ENCODE measurements at regions not wholly inside any gene's neighbourhood (a gene's known extent, or its start where the extent isn't known, plus 50 kb on each side); places are given as distances from the start of the nearest gene placed in this dataset.
A peak's percentile ranks its signal among the peaks of the same experiment; 100 is the strongest.

- TF ChIP-seq DMBX1 (CRISPR knock-in tag; IDR thresholded peaks at IDR 0.05; ENCODE audit: borderline replicate concordance) (0 out of 2 replicates have a peak, but pooled peaks have one; percentile 56), FOS (IDR thresholded peaks at IDR 0.05; ENCODE audit: extremely low read depth, insufficient read length) (no peak), ARID1B (IDR thresholded peaks at IDR 0.05) (peak; percentile 80), HDAC8 (tag; IDR thresholded peaks at IDR 0.05) (no peak), GTF3C2 (IDR thresholded peaks at IDR 0.05; ENCODE audit: borderline replicate concordance, extremely low read depth, insufficient read length) (no peak), CBFA2T3 (IDR thresholded peaks at IDR 0.05) (peak; percentile 80), C11orf30 (IDR thresholded peaks at IDR 0.05; ENCODE audit: low read depth) (no peak), POU5F1 (IDR thresholded peaks at IDR 0.05; ENCODE audit: borderline replicate concordance, low read depth, low read length, partially characterized antibody) (no peak), MECOM (CRISPR knock-in tag; IDR thresholded peaks at IDR 0.05) (no peak), ZNF507 (tag; conservative IDR thresholded peaks at IDR 0.05) (no peak), KAT2B (IDR thresholded peaks at IDR 0.05; ENCODE audit: low read depth, low read length) (no peak), ZBTB5 (IDR thresholded peaks at IDR 0.05) (no peak), SMARCA4 (IDR thresholded peaks at IDR 0.05) (peak; percentile 33; the same call in 1 of the 2 replicates), PCBP1 (IDR thresholded peaks at IDR 0.05; ENCODE audit: low read depth, low read length, poor library complexity, severe bottlenecking) (no peak), CHAMP1 (IDR thresholded peaks at IDR 0.05) (no peak), ZNF639 (CRISPR knock-in tag; conservative IDR thresholded peaks at IDR 0.05 in 1 of 2, IDR thresholded peaks at IDR 0.05 in 1 of 2) (no peak), YY1 (IDR thresholded peaks at IDR 0.05; ENCODE audit: borderline replicate concordance in 1 of 3, control insufficient read depth in 1 of 3, extremely low read depth in 1 of 3, insufficient read depth in 3 of 3, insufficient read length in 1 of 3, insufficient replicate concordance in 2 of 3, low read depth in 1 of 3, low read length in 2 of 3) (peak in 1 of 3 experiments; percentile 3), ZNF140 (CRISPR knock-in tag; IDR thresholded peaks at IDR 0.05) (no peak), TAL1 (IDR thresholded peaks at IDR 0.05) (peak; percentile 73)
Measured at GRCh38 chr3:118530350-118530922, 504.2 kb downstream of the IGSF11 start (continued).

Data from K562 (cell line).